B cell (primary cell): ENCODE measurements at regions not wholly inside any gene's neighbourhood (a gene's known extent, or its start where the extent isn't known, plus 50 kb on each side); places are given as distances from the start of the nearest gene placed in this dataset.

Experiments used
- EZH2 ChIP-seq: IDR thresholded peaks from 2 replicates; pipeline ENCODE4 v1.6.1; 2012; ENCODE audit warnings: borderline replicate concordance, low read depth, mild to moderate bottlenecking, moderate library complexity, low read length; ENCODE audit not compliant: insufficient read depth, poor library complexity, severe bottlenecking
- TF ChIP-seq, protein P1 (sequence below): fragments of 200-600 bp; IDR thresholded peaks from one replicate; pipeline ENCODE4 v1.8.0; 2022; ENCODE audit warnings: antibody characterized with exemption, mild to moderate bottlenecking

- TF ChIP-seq, protein P1, sequence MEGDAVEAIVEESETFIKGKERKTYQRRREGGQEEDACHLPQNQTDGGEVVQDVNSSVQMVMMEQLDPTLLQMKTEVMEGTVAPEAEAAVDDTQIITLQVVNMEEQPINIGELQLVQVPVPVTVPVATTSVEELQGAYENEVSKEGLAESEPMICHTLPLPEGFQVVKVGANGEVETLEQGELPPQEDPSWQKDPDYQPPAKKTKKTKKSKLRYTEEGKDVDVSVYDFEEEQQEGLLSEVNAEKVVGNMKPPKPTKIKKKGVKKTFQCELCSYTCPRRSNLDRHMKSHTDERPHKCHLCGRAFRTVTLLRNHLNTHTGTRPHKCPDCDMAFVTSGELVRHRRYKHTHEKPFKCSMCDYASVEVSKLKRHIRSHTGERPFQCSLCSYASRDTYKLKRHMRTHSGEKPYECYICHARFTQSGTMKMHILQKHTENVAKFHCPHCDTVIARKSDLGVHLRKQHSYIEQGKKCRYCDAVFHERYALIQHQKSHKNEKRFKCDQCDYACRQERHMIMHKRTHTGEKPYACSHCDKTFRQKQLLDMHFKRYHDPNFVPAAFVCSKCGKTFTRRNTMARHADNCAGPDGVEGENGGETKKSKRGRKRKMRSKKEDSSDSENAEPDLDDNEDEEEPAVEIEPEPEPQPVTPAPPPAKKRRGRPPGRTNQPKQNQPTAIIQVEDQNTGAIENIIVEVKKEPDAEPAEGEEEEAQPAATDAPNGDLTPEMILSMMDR: no peak
- TF ChIP-seq EZH2: no peak
Observed at GRCh38 chr14:87186737-87187136, 806.2 kb downstream of the GALC start.
